K562 (cell line): ENCODE measurements at regions not wholly inside any gene's neighbourhood (a gene's known extent, or its start where the extent isn't known, plus 50 kb on each side); places are given as distances from the start of the nearest gene placed in this dataset.

Experiments
- HMG20B ChIP-seq: fragments of 250-450 bp; sonication (Bioruptor Pico); IDR thresholded peaks from 2 replicates; pipeline ENCODE4 v1.5.0; 2021; ENCODE audit warnings: mild to moderate bottlenecking
- HNRNPLL ChIP-seq: fragments of 200-400 bp; formaldehyde crosslinking; IDR thresholded peaks from 2 replicates; pipeline ENCODE4 v1.6.1; 2017; ENCODE audit warnings: low read length, low read depth, mild to moderate bottlenecking; ENCODE audit not compliant: poor library complexity, severe bottlenecking
- MTA2 ChIP-seq: fragments of 450-650 bp; IDR thresholded peaks from 2 replicates; pipeline ENCODE4 v1.6.1; 2016; ENCODE audit warnings: low read depth
- NFIX ChIP-seq: fragments of 250-450 bp; sonication (Bioruptor Pico); IDR thresholded peaks from 2 replicates; pipeline ENCODE4 v1.4.0; 2020; ENCODE audit warnings: low read depth, mild to moderate bottlenecking, moderate library complexity
- SMARCE1 ChIP-seq: fragments of 450-650 bp; IDR thresholded peaks from 2 replicates; pipeline ENCODE4 v1.7.1; 2016; ENCODE audit warnings: mild to moderate bottlenecking
- ZNF384 ChIP-seq: IDR thresholded peaks from 2 replicates; pipeline ENCODE4 v1.6.1; 2012; ENCODE audit warnings: low read depth, low read length, improper control_type of control experiment
- ZNF699 ChIP-seq: fragments of 250-450 bp; sonication (Bioruptor Pico); IDR thresholded peaks from 2 replicates; pipeline ENCODE4 v1.8.0; 2021; ENCODE audit warnings: mild to moderate bottlenecking, moderate library complexity; ENCODE audit not compliant: insufficient replicate concordance
- TF ChIP-seq, protein P1 (sequence below): fragments of 450-650 bp; formaldehyde crosslinking; IDR thresholded peaks from 2 replicates; pipeline ENCODE4 v1.4.0; 2020; ENCODE audit warnings: mild to moderate bottlenecking, moderate library complexity
- TF ChIP-seq, protein P2 (sequence below): IDR thresholded peaks from 2 replicates; pipeline ENCODE4 v1.6.1; 2012; ENCODE audit warnings: low read depth, low read length, improper control_type of control experiment, borderline replicate concordance
- TF ChIP-seq, protein P3 (sequence below), 2 experiments: fragments of 450-650 bp; formaldehyde crosslinking in 1 of 2; IDR thresholded peaks; 2 replicates each; pipeline versions ENCODE4 v1.4.0 to v1.6.1; 2014 to 2020; ENCODE audit warnings: mild to moderate bottlenecking in 2 of 2, borderline replicate concordance in 1 of 2, low read depth in 1 of 2

DNA sequence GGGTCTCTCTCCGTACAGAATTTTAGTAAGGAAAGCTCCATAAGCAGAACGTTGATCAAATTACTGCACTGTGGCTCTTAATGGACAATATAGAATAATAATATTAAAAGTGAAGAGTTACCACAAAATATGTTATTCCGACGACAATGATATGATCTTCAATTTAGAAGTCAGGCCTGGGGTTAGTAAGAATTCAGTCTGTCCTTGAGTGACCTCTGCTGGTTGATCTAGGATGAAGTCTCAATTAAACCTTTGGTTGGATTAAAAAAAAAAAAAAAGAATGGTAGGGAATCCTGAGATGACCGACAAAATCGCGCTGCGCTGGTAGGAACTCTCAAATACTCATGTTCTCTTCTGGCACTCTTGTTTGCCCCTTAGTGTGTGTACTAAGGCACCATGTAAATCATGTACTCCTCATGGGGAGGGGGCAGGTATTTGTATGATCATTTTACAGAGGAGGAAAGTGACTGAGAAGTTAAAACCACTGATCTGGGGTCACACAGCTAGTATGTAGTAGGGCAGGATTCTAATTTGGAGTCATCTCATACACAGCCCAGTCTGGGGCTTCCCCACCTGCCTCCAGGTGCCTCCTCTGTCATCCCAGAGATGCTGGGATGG, 161.3 kb upstream of the NPVF start (continued):
- TF ChIP-seq, protein P1, sequence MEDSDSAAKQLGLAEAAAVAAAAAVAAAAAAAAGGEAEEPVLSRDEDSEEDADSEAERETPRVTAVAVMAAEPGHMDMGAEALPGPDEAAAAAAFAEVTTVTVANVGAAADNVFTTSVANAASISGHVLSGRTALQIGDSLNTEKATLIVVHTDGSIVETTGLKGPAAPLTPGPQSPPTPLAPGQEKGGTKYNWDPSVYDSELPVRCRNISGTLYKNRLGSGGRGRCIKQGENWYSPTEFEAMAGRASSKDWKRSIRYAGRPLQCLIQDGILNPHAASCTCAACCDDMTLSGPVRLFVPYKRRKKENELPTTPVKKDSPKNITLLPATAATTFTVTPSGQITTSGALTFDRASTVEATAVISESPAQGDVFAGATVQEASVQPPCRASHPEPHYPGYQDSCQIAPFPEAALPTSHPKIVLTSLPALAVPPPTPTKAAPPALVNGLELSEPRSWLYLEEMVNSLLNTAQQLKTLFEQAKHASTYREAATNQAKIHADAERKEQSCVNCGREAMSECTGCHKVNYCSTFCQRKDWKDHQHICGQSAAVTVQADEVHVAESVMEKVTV, result peak; percentile 62
- TF ChIP-seq, protein P2, sequence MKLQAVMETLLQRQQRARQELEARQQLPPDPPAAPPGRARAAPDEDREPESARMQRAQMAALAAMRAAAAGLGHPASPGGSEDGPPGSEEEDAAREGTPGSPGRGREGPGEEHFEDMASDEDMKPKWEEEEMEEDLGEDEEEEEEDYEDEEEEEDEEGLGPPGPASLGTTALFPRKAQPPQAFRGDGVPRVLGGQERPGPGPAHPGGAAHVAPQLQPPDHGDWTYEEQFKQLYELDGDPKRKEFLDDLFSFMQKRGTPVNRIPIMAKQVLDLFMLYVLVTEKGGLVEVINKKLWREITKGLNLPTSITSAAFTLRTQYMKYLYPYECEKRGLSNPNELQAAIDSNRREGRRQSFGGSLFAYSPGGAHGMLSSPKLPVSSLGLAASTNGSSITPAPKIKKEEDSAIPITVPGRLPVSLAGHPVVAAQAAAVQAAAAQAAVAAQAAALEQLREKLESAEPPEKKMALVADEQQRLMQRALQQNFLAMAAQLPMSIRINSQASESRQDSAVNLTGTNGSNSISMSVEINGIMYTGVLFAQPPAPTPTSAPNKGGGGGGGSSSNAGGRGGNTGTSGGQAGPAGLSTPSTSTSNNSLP, result peak; percentile 76; the same call in 1 of the 2 replicates
- no peak for TF ChIP-seq HNRNPLL
- no peak for TF ChIP-seq SMARCE1
- no peak for TF ChIP-seq NFIX (CRISPR knock-in tag)
- TF ChIP-seq ZNF384, result peak; percentile 77
- TF ChIP-seq, protein P3, sequence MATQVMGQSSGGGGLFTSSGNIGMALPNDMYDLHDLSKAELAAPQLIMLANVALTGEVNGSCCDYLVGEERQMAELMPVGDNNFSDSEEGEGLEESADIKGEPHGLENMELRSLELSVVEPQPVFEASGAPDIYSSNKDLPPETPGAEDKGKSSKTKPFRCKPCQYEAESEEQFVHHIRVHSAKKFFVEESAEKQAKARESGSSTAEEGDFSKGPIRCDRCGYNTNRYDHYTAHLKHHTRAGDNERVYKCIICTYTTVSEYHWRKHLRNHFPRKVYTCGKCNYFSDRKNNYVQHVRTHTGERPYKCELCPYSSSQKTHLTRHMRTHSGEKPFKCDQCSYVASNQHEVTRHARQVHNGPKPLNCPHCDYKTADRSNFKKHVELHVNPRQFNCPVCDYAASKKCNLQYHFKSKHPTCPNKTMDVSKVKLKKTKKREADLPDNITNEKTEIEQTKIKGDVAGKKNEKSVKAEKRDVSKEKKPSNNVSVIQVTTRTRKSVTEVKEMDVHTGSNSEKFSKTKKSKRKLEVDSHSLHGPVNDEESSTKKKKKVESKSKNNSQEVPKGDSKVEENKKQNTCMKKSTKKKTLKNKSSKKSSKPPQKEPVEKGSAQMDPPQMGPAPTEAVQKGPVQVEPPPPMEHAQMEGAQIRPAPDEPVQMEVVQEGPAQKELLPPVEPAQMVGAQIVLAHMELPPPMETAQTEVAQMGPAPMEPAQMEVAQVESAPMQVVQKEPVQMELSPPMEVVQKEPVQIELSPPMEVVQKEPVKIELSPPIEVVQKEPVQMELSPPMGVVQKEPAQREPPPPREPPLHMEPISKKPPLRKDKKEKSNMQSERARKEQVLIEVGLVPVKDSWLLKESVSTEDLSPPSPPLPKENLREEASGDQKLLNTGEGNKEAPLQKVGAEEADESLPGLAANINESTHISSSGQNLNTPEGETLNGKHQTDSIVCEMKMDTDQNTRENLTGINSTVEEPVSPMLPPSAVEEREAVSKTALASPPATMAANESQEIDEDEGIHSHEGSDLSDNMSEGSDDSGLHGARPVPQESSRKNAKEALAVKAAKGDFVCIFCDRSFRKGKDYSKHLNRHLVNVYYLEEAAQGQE (IDR thresholded peaks at IDR 0.05; ENCODE audit: borderline replicate concordance), result peak; percentile 42
- TF ChIP-seq, protein P3 (CRISPR knock-in tag; IDR thresholded peaks at IDR 0.05; ENCODE audit: low read depth), result no peak
- no peak for TF ChIP-seq ZNF699 (CRISPR knock-in tag)
- TF ChIP-seq MTA2, result no peak
- TF ChIP-seq HMG20B, result no peak
